SK-N-SH (cell line): ENCODE measurements at regions not wholly inside any gene's neighbourhood (a gene's known extent, or its start where the extent isn't known, plus 50 kb on each side); places are given as distances from the start of the nearest gene placed in this dataset.

Experiments
- CTCF ChIA-PET: fragments of 300-600, 350-600 bp; formaldehyde crosslinking; extraction: SDS; loops from one replicate; lab custom pipeline; 2021; lab: Yijun Ruan, JAX
- POLR2A ChIA-PET: fragments of 350-600 bp; sonication (Branson Sonifier 250); formaldehyde crosslinking; extraction: SDS; loops from one replicate; lab custom pipeline; 2020; ENCODE audit warnings: antibody characterized with exemption, inconsistent platforms; lab: Yijun Ruan, JAX
- DNase-seq: peaks from one replicate; pipeline ENCODE4 v3.0.0; 2012
- H2AFZ ChIP-seq: fragments of 200-600 bp; sonication (generic); 2 replicates; pipeline ENCODE4 v1.8.1; 2016; ENCODE audit warnings: antibody characterized with exemption, mild to moderate bottlenecking, low read depth
- H3F3A ChIP-seq: fragments of 200-600 bp; sonication (generic); replicated peaks from 2 replicates; pipeline ENCODE3; 2016; ENCODE audit warnings: antibody characterized with exemption, mild to moderate bottlenecking; ENCODE audit not compliant: insufficient read depth
- H3K27ac ChIP-seq, 2 experiments: fragments of 200-500 bp in 1 of 2; fragments of 200-600 bp in 1 of 2; sonication (Bioruptor generic) in 1 of 2; sonication (generic), shearing (Covaris generic) in 1 of 2; 2 replicates each; pipeline versions ENCODE4 v1.5.1 to v1.6.1; 2014 to 2016; ENCODE audit warnings: low read depth in 2 of 2, inconsistent platforms in 1 of 2, low read length in 1 of 2, mild to moderate bottlenecking in 1 of 2, mixed read lengths in 1 of 2
- H3K27me3 ChIP-seq: fragments of 200-600 bp; sonication (generic), shearing (Covaris generic); 2 replicates; pipeline ENCODE4 v1.6.1; 2016; ENCODE audit warnings: mixed run types; ENCODE audit not compliant: insufficient read depth
- H3K36me3 ChIP-seq, 2 experiments: fragments of 200-500 bp in 1 of 2; fragments of 200-600 bp in 1 of 2; sonication (Bioruptor generic) in 1 of 2; sonication (generic) in 1 of 2; replicated peaks in 1 of 2; 2 replicates each; pipeline versions ENCODE3 to v1.5.1; 2014 to 2016; ENCODE audit warnings: low read length in 1 of 2, mild to moderate bottlenecking in 1 of 2; ENCODE audit not compliant: insufficient read depth in 2 of 2, control insufficient read depth in 1 of 2
- H3K4me1 ChIP-seq, 2 experiments: fragments of 200-500 bp in 1 of 2; fragments of 200-600 bp in 1 of 2; sonication (Bioruptor generic) in 1 of 2; sonication (generic), shearing (Covaris generic) in 1 of 2; 2 replicates each; pipeline versions ENCODE4 v1.5.1 to v1.6.1; 2014 to 2016; ENCODE audit warnings: low read depth in 1 of 2, low read length in 1 of 2, mixed run types in 1 of 2; ENCODE audit not compliant: insufficient read depth in 2 of 2, control insufficient read depth in 1 of 2
- H3K4me2 ChIP-seq: fragments of 200-600 bp; sonication (generic), shearing (Covaris generic); 2 replicates; pipeline ENCODE4 v1.6.1; 2017; ENCODE audit warnings: mixed run types
- H3K4me3 ChIP-seq, 2 experiments: fragments of 200-500 bp in 1 of 2; fragments of 200-600 bp in 1 of 2; sonication (Bioruptor generic) in 1 of 2; sonication (generic), shearing (Covaris generic) in 1 of 2; 2 replicates each; pipeline versions ENCODE4 v1.5.1 to v1.8.1; 2014 to 2016; ENCODE audit warnings: low read depth in 2 of 2, inconsistent platforms in 1 of 2, low read length in 1 of 2, mild to moderate bottlenecking in 1 of 2, mixed read lengths in 1 of 2, moderate library complexity in 1 of 2
- H3K79me2 ChIP-seq: fragments of 200-600 bp; sonication (generic); 2 replicates; pipeline ENCODE4 v1.8.1; 2017; ENCODE audit warnings: mild to moderate bottlenecking; ENCODE audit not compliant: insufficient read depth
- H3K9ac ChIP-seq: fragments of 200-600 bp; sonication (generic); 2 replicates; pipeline ENCODE4 v1.6.1; 2017; ENCODE audit warnings: mixed run types
- H3K9me2 ChIP-seq: fragments of 200-600 bp; sonication (generic); 2 replicates; pipeline ENCODE4 v1.6.1; 2017; ENCODE audit warnings: mixed run types
- H3K9me3 ChIP-seq: fragments of 200-600 bp; sonication (generic); 2 replicates; pipeline ENCODE4 v1.6.1; 2017; ENCODE audit warnings: mixed run types, mild to moderate bottlenecking, moderate library complexity
- H4K20me1 ChIP-seq: fragments of 200-600 bp; sonication (generic); 2 replicates; pipeline ENCODE4 v1.6.1; 2017; ENCODE audit warnings: mild to moderate bottlenecking, mixed run types; ENCODE audit not compliant: insufficient read depth
- EP300 ChIP-seq, 2 experiments: IDR thresholded peaks; 2 replicates each; pipeline versions ENCODE4 v1.4.0 to v1.6.1; 2012; ENCODE audit warnings: borderline replicate concordance in 1 of 2, low read depth in 1 of 2, low read length in 1 of 2
- EZH2phosphoT487 ChIP-seq: fragments of 200-600 bp; sonication (generic); IDR thresholded peaks from 2 replicates; pipeline ENCODE4 v1.6.1; 2017; ENCODE audit warnings: low read depth, mixed run types, mild to moderate bottlenecking, antibody characterized with exemption, moderate library complexity, borderline replicate concordance
- FOSL2 ChIP-seq: IDR thresholded peaks from 2 replicates; pipeline ENCODE4 v1.4.0; 2012; ENCODE audit warnings: low read depth, mild to moderate bottlenecking, moderate library complexity, borderline replicate concordance
- GABPA ChIP-seq: IDR thresholded peaks from 2 replicates; pipeline ENCODE4 v1.4.0; 2012; ENCODE audit warnings: low read depth, mild to moderate bottlenecking
- GATA2 ChIP-seq: sonication (generic); formaldehyde crosslinking; IDR thresholded peaks from 2 replicates; pipeline ENCODE4 v1.5.0; 2020; ENCODE audit warnings: mild to moderate bottlenecking, missing genetic modification reagents
- JUND ChIP-seq: IDR thresholded peaks from 2 replicates; pipeline ENCODE4 v1.4.0; 2012
- MXI1 ChIP-seq: IDR thresholded peaks from 2 replicates; pipeline ENCODE4 v1.6.1; 2012; ENCODE audit warnings: mild to moderate bottlenecking, low read depth, low read length, improper control_type of control experiment
- NRF1 ChIP-seq: IDR thresholded peaks from 2 replicates; pipeline ENCODE4 v1.6.1; 2012; ENCODE audit warnings: low read depth, mild to moderate bottlenecking, low read length
- POLR2AphosphoS5 ChIP-seq: IDR thresholded peaks from 2 replicates; pipeline ENCODE4 v1.6.1; 2012; ENCODE audit warnings: low read depth, low read length
- RAD21 ChIP-seq: IDR thresholded peaks from 2 replicates; pipeline ENCODE4 v1.6.1; 2012; ENCODE audit warnings: mild to moderate bottlenecking, low read length
- RFX5 ChIP-seq: IDR thresholded peaks from 2 replicates; pipeline ENCODE4 v1.6.1; 2012; ENCODE audit warnings: mild to moderate bottlenecking, improper control_type of control experiment, low read length
- RXRA ChIP-seq: IDR thresholded peaks from 2 replicates; pipeline ENCODE4 v1.4.0; 2012; ENCODE audit warnings: low read depth, mild to moderate bottlenecking, borderline replicate concordance
- TAF1 ChIP-seq: IDR thresholded peaks from 2 replicates; pipeline ENCODE4 v1.6.1; 2012; ENCODE audit warnings: low read depth, mild to moderate bottlenecking, low read length, moderate library complexity, borderline replicate concordance
- TCF12 ChIP-seq: IDR thresholded peaks from 2 replicates; pipeline ENCODE4 v1.4.0; 2012
- TEAD4 ChIP-seq: IDR thresholded peaks from 2 replicates; pipeline ENCODE4 v1.4.0; 2012; ENCODE audit warnings: mild to moderate bottlenecking, borderline replicate concordance; ENCODE audit not compliant: insufficient read depth
- WGBS: methylation state at CpG from one replicate; pipeline ENCODE4 v1.1.6; 2017; ENCODE audit warnings: low lambda C conversion rate; 5-methylcytosine and 5-hydroxymethylcytosine counted together
- TF ChIP-seq, protein P1 (sequence below): fragments of 150-350 bp; IDR thresholded peaks from 2 replicates; pipeline ENCODE4 v1.6.1; 2016; ENCODE audit warnings: mild to moderate bottlenecking, low read depth, low read length
- TF ChIP-seq, protein P2 (sequence below): IDR thresholded peaks from 2 replicates; pipeline ENCODE4 v1.4.0; 2012; ENCODE audit warnings: low read depth, borderline replicate concordance
- TF ChIP-seq, protein P3 (sequence below): IDR thresholded peaks from 2 replicates; pipeline ENCODE4 v1.4.0; 2012; ENCODE audit warnings: low read depth
- TF ChIP-seq, protein P4 (sequence below): fragments of 150-350 bp; IDR thresholded peaks from 2 replicates; pipeline ENCODE4 v1.6.1; 2017; ENCODE audit warnings: antibody characterized with exemption, low read length, low read depth, borderline replicate concordance
- TF ChIP-seq, protein P5 (sequence below): IDR thresholded peaks from 2 replicates; pipeline ENCODE4; 2012

DNA sequence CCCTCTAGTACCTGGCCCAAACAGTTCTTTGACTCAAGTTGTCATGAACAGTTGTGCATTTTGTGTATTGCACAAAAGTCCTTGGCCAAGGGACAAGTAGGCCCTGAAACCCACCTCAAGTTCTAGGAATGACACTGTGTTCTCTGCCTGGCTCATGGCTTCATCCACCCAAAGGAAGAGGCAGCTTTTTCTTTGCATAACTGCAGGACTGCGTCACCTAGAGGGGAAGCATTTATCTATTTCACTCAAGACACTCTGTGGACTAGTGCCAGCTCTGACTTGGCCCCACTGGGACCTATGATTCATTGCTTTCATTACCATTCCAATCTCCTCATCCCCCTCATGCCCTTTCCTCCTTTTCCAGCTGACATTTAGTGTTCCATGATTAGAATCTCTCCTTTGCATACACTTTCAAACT, 119.3 kb upstream of the SIX2 start (continued):
- peak; percentile 47 to 99; a peak in 3 of 4 replicates for TF ChIP-seq EP300 (IDR thresholded peaks at IDR 0.05; ENCODE audit: borderline replicate concordance in 1 of 2, low read depth in 1 of 2, low read length in 1 of 2)
- peak; percentile 98 for TF ChIP-seq RXRA

DNA sequence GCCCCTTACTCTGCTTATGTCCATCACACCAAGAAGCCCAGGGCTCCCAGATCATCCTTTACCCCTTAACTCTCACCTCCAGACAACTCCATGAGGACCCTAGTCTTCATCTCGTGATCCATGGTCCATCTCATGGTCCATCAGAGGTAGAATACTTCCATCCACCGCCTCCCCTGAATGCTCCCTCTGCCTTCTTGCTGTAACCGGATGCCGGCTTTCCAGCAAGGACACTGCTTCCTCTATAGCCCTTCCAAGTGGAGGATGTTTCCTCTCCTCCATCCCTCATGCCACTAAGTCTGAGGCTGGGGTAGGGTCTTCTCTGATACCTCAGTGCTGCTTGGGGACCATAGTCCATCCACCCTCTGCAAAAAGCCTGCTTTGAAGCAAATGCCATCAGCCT, 118.6 kb upstream of the SIX2 start:
- TF ChIP-seq TCF12 (no peak), JUND (no peak), GATA2 (CRISPR knock-in tag) (no peak), FOSL2 (no peak), RAD21 (no peak), NRF1 (no peak), RFX5 (no peak), GABPA (no peak), MXI1 (no peak)
- TF ChIP-seq, protein P1, sequence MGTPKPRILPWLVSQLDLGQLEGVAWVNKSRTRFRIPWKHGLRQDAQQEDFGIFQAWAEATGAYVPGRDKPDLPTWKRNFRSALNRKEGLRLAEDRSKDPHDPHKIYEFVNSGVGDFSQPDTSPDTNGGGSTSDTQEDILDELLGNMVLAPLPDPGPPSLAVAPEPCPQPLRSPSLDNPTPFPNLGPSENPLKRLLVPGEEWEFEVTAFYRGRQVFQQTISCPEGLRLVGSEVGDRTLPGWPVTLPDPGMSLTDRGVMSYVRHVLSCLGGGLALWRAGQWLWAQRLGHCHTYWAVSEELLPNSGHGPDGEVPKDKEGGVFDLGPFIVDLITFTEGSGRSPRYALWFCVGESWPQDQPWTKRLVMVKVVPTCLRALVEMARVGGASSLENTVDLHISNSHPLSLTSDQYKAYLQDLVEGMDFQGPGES: no peak
- H3K36me3 ChIP-seq: no peaks in the 10 kb centered on the region
- peaks cover 8% of the 10 kb centered on the region for H3F3A ChIP-seq
- no peaks in the 10 kb centered on the region for H3K27me3 ChIP-seq
- CTCF ChIA-PET: interaction anchor here (1.3 kb wide), 1 partner anchor 8 kb away, joined by 4 read pairs; no protein-coding TSS in a partner anchor
- H3K9ac ChIP-seq: 0 out of 2 replicates have a peak overlapping the region, but pooled peaks have one; percentile 11
- WGBS: 93% methylated on average over 4 of the region's 4 CpGs
- no peak overlapping the region for H3K4me3 ChIP-seq
- peaks cover 8 to 34% of the 10 kb centered on the region in 2 experiments; a peak in 3 of 4 replicates for H3K4me1 ChIP-seq
- peak overlapping the region in 1 of 2 experiments; percentile 80; a peak in 2 of 4 replicates for H3K27ac ChIP-seq
- no peaks in the 10 kb centered on the region for H3K9me2 ChIP-seq
- POLR2A ChIA-PET: no interaction called here
- no peaks in the 10 kb centered on the region for H4K20me1 ChIP-seq
- H3K9me3 ChIP-seq: no peaks in the 10 kb centered on the region
- no peak for DNase-seq
- H3K4me2 ChIP-seq: peak overlapping the region; percentile 7; the same call in 1 of the 2 replicates
- H2AFZ ChIP-seq: no peak overlapping the region
- H3K79me2 ChIP-seq: no peaks in the 10 kb centered on the region

DNA sequence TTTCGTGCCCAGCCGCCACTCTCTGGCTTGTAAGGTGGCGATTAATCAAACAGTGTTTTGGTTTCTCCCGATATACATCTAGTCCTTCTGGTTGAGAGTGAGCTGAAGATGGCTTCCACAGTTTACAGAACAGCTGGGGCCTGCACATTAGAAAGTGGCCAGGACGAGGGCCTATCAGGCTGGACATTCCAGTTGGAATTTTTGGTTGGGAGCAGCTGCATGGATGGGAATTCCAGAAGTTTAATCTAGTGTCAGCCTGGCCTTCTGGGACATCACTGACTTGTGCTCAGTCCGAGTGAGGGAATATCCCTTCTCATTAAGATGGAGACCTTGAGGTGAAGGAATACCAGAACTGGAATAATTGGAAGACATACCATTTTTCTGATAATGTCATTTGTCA, 118.1 kb upstream of the SIX2 start:
- ChIA-PET POLR2A (no interaction called here), CTCF (no interaction called here)
- Histone ChIP-seq H3K27ac (no peak overlapping the region), H4K20me1 (no peaks in the 10 kb centered on the region), H2AFZ (no peak overlapping the region), H3K4me3 (no peak overlapping the region), H3K9me2 (no peaks in the 10 kb centered on the region), H3K4me2 (no peak overlapping the region), H3K9me3 (no peaks in the 10 kb centered on the region), H3F3A (peaks cover 8% of the 10 kb centered on the region), H3K36me3 (no peaks in the 10 kb centered on the region), H3K9ac (no peak overlapping the region), H3K79me2 (no peaks in the 10 kb centered on the region), H3K4me1 (peaks cover 4 to 28% of the 10 kb centered on the region in 2 experiments; a peak in 3 of 4 replicates), H3K27me3 (no peaks in the 10 kb centered on the region)
- DNase-seq: no peak
- TF ChIP-seq TAF1 (no peak), FOSL2 (no peak), GATA2 (CRISPR knock-in tag) (no peak), EZH2phosphoT487 (no peak), POLR2AphosphoS5 (no peak), TEAD4 (no peak)
- TF ChIP-seq, protein P2, sequence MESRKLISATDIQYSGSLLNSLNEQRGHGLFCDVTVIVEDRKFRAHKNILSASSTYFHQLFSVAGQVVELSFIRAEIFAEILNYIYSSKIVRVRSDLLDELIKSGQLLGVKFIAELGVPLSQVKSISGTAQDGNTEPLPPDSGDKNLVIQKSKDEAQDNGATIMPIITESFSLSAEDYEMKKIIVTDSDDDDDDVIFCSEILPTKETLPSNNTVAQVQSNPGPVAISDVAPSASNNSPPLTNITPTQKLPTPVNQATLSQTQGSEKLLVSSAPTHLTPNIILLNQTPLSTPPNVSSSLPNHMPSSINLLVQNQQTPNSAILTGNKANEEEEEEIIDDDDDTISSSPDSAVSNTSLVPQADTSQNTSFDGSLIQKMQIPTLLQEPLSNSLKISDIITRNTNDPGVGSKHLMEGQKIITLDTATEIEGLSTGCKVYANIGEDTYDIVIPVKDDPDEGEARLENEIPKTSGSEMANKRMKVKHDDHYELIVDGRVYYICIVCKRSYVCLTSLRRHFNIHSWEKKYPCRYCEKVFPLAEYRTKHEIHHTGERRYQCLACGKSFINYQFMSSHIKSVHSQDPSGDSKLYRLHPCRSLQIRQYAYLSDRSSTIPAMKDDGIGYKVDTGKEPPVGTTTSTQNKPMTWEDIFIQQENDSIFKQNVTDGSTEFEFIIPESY: no peak
- TF ChIP-seq, protein P3, sequence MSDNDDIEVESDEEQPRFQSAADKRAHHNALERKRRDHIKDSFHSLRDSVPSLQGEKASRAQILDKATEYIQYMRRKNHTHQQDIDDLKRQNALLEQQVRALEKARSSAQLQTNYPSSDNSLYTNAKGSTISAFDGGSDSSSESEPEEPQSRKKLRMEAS: no peak
- TF ChIP-seq, protein P4, sequence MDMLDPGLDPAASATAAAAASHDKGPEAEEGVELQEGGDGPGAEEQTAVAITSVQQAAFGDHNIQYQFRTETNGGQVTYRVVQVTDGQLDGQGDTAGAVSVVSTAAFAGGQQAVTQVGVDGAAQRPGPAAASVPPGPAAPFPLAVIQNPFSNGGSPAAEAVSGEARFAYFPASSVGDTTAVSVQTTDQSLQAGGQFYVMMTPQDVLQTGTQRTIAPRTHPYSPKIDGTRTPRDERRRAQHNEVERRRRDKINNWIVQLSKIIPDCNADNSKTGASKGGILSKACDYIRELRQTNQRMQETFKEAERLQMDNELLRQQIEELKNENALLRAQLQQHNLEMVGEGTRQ: no peak
- TF ChIP-seq, protein P5, sequence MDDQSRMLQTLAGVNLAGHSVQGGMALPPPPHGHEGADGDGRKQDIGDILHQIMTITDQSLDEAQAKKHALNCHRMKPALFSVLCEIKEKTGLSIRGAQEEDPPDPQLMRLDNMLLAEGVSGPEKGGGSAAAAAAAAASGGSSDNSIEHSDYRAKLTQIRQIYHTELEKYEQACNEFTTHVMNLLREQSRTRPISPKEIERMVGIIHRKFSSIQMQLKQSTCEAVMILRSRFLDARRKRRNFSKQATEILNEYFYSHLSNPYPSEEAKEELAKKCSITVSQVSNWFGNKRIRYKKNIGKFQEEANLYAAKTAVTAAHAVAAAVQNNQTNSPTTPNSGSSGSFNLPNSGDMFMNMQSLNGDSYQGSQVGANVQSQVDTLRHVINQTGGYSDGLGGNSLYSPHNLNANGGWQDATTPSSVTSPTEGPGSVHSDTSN: no peak
- 94% methylated on average over 6 of the region's 6 CpGs for WGBS
